ENCODE measurements at regions not wholly inside any gene's neighbourhood (a gene's known extent, or its start where the extent isn't known, plus 50 kb on each side); places are given as distances from the start of the nearest gene placed in this dataset.

DNA sequence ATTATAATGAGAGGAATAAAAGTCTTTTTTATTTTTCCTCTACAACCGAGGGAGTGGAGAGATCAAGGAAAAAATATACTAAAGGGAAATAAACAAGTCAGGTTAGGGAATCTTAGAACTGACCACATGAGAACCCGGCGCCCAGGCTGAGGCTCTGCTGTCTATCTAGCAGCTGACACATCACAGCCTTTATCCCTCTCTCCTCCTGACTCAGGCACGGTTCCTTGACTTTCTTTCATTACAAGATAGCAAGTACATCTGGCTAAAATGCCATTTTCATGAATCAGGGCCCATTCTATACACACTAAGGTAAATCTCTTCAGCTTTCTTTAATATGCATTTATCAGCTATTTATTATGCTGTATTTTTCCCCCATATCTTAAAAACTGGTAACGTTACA, 296.0 kb downstream of the TMX3 start:
- Histone ChIP-seq H3K27ac (ENCODE audit: low read depth in 2 of 2, low read length in 2 of 2) (no peak overlapping the region), H3K9me3 (ENCODE audit: control insufficient read depth in 2 of 3, insufficient read depth in 1 of 3, low read length in 3 of 3) (no peaks in the 10 kb centered on the region), H3K4me1 (ENCODE audit: control insufficient read depth in 2 of 3, insufficient read depth in 2 of 3, low read depth in 1 of 3, low read length in 3 of 3) (no peaks in the 10 kb centered on the region), H3K9ac (ENCODE audit: low read length in 3 of 3) (no peak overlapping the region), H3K4me3 (ENCODE audit: low read length in 3 of 3) (no peak overlapping the region), H3K27me3 (ENCODE audit: control insufficient read depth, insufficient read depth, low read length) (no peaks in the 10 kb centered on the region), H3K36me3 (ENCODE audit: control insufficient read depth in 2 of 3, insufficient read depth in 3 of 3, low read length in 3 of 3) (no peaks in the 10 kb centered on the region)
- DNase-seq (no peak), FAIRE-seq (no peak)
- TF ChIP-seq CTCF (IDR thresholded peaks at IDR 0.05; ENCODE audit: borderline replicate concordance, extremely low read depth, insufficient read depth) = no peak
- intact Hi-C loops (cut with DNase I) = no loop called here

- no peak for DNase-seq
These were observed 296.6 kb downstream of the TMX3 start for GRCh38 chr18:68418226-68418868.

GRCh38 chr18:68417826-68418225, 297.1 kb downstream of the TMX3 start:
- TF ChIP-seq CTCF (IDR thresholded peaks at IDR 0.05; ENCODE audit: borderline replicate concordance, extremely low read depth, insufficient read depth) = no peak
- intact Hi-C loops (cut with DNase I) = no loop called here
- no peaks in the 10 kb centered on the region for H3K36me3 ChIP-seq (ENCODE audit: control insufficient read depth in 2 of 3, insufficient read depth in 3 of 3, low read length in 3 of 3)
- H3K4me1 ChIP-seq (ENCODE audit: control insufficient read depth in 2 of 3, insufficient read depth in 2 of 3, low read depth in 1 of 3, low read length in 3 of 3) = no peaks in the 10 kb centered on the region
- no peaks in the 10 kb centered on the region for H3K9me3 ChIP-seq (ENCODE audit: control insufficient read depth in 2 of 3, insufficient read depth in 1 of 3, low read length in 3 of 3)
- FAIRE-seq (no peak), DNase-seq (no peak)
- no peak overlapping the region for H3K9ac ChIP-seq (ENCODE audit: low read length in 3 of 3)
- H3K4me3 ChIP-seq (ENCODE audit: low read length in 3 of 3) = no peak overlapping the region
- H3K27me3 ChIP-seq (ENCODE audit: control insufficient read depth, insufficient read depth, low read length) = no peaks in the 10 kb centered on the region
- no peak overlapping the region for H3K27ac ChIP-seq (ENCODE audit: low read depth in 2 of 2, low read length in 2 of 2)

More at GRCh38 chr18:68418226-68418868, 296.6 kb downstream of the TMX3 start:
- Histone ChIP-seq H3K27ac (ENCODE audit: low read depth in 2 of 2, low read length in 2 of 2) (no peak overlapping the region), H3K4me3 (ENCODE audit: low read length in 3 of 3) (no peak overlapping the region), H3K4me1 (ENCODE audit: control insufficient read depth in 2 of 3, insufficient read depth in 2 of 3, low read depth in 1 of 3, low read length in 3 of 3) (no peaks in the 10 kb centered on the region), H3K9ac (ENCODE audit: low read length in 3 of 3) (no peak overlapping the region), H3K36me3 (ENCODE audit: control insufficient read depth in 2 of 3, insufficient read depth in 3 of 3, low read length in 3 of 3) (no peaks in the 10 kb centered on the region), H3K9me3 (ENCODE audit: control insufficient read depth in 2 of 3, insufficient read depth in 1 of 3, low read length in 3 of 3) (no peaks in the 10 kb centered on the region), H3K27me3 (ENCODE audit: control insufficient read depth, insufficient read depth, low read length) (no peaks in the 10 kb centered on the region)
- FAIRE-seq = no peak
- intact Hi-C loops (cut with DNase I) = no loop called here
- no peak for TF ChIP-seq CTCF (IDR thresholded peaks at IDR 0.05; ENCODE audit: borderline replicate concordance, extremely low read depth, insufficient read depth)
